Cerebellar cortex (tissue), 1 donor: ENCODE measurements at regions not wholly inside any gene's neighbourhood (a gene's known extent, or its start where the extent isn't known, plus 50 kb on each side); places are given as distances from the start of the nearest gene placed in this dataset.
"Not testable (repeated sequence)": the region's sequence is repeated elsewhere in the genome, so short reads cannot be mapped to it uniquely, and the experiment has no call there.

Experiments used
- DNase-seq: peaks from one replicate; pipeline ENCODE4 v3.0.0-alpha.2; 2015; ENCODE audit warnings: low spot score

DNA sequence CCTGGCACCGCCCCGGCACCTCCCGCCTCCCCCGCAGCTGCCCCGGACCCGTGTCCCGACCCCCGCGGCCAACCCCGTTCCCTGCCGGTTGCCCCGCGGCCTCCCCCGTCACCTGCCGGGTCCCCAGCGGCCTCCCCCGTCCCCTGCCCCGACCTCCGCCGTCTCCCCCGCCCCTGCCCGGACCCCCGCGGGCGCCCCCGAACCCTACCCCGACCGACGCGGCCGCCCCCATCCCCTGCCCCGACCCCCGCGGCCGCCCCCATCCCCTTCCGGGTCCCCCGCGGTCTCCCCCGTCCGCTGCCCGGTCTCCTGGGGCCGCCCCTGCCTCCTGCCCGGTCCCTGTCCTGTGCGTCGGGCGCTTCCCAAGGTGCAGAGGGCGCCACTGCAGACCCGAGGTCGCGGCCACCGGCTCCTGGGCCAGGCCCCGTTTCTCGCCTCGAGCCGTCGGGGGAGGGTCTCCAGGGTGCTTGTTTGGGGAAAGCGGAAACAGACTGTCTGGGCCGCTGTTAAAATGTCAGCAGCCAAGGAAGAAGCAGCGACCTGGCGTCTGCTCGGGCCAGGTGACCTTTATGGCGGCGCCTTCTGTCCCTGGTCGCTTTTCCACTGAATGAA lies 51.6 kb upstream of the APOD start:
- DNase-seq = not testable (repeated sequence)

DNA sequence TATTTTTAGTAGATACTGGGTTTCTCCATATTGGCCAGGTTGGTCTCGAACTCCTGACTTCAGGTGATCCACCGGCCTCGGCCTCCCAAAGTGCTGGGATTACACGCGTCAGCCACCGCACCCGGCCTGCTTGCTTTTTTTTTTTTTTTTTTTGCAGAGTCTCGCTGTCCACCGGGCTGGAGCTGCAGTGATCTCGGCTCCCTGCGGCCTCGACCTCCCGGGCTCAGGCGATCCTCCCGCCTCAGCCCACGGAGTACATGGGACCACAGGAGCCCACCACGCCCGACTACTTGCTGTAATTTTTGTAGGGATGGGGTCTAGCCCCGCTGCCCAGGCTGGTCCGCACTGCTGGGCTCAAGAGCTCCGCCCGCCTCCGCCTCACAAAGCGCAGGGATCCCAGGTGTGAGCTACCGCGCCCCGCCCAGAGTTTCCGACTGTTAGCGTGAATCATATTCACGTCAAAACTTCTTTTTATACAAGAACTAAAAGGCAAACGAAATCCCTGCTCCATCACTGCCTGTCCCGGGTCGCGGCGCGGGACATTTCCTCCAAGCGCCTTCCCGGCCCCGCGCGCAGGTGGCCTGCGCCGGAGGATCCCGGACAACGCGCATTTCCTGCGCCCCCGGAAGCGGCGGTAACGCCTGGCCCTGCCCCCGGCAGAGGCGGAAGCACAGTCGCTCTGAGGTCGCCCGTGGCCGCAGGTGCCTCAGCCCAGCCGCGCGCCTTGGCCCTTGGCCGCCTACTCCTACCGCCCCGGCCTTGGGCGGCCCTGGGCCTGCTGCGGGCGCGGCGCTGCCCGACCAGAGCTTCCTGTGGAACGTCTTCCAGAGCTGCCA lies 50.9 kb upstream of the APOD start:
- not testable (repeated sequence) for DNase-seq
